GM19468 (cell line): ENCODE measurements at regions not wholly inside any gene's neighbourhood (a gene's known extent, or its start where the extent isn't known, plus 50 kb on each side); places are given as distances from the start of the nearest gene placed in this dataset.
"Not testable (repeated sequence)": the region's sequence is repeated elsewhere in the genome, so short reads cannot be mapped to it uniquely, and the experiment has no call there.

Experiments
- ATAC-seq: cut with Tn5 transposase; IDR thresholded peaks from one replicate; pipeline ENCODE4 v1.9.1; 2021; ENCODE audit warnings: mild to moderate bottlenecking, moderate library complexity, moderate number of reproducible peaks; ENCODE audit not compliant: unreplicated experiment; ENCODE audit errors: extremely low read depth

DNA sequence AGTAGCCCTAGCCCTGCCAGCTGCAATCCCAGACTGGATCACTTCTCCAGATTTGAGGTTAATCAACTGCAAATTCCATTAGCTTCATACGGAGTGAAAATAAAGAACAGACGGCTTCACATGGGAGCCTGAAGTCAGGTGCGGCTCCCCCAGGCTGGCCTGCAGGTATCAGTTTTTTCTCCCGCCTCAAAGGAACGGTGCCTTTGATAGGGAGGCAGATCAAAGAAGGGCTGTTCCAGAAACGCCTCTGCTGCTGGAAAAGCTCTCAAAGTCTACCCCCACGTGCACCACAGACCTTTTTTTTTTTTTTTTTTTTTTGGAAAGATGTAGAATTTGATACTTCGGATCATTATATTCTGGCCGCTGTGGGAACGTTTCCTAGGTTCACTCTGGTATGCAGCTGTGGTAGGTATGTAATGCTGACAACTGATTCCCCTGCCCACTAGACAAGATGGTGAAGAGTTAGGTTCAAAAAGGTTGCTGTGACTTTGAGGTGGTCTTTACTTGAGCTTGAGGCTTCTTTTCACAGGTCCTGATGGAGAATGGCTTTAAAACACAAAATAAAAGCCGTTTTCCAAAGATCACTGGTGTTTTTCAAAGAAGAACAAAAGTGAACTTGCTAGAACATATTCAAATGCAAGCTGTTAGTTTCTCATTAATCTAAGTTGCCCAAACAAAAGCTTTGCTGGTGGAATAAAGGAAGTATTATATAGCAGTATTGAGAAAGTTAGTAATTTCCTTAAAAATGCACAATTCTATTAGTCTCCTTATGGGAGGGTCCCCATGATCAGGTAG is 189.0 kb upstream of the NFIA start:
- ATAC-seq: no peak

DNA sequence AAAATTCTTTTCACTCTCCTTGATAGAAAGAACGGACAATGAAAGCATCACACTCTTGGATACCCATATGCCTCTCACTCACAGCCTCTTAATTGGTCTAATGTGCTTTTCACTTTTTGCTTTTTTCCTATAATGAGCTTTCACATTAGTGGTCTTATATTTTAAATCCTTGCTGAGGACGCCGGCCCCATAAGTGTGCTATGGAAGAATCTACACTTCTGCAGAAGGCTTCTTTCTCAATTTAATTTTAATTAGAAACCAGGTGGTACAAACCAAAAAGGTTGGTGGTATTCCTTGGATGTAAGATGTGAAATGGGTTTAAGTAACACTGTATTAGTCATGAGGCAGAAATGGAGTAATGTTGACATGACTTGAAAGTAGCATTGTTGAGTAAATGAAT is 190.6 kb upstream of the NFIA start:
- no peak for ATAC-seq

DNA sequence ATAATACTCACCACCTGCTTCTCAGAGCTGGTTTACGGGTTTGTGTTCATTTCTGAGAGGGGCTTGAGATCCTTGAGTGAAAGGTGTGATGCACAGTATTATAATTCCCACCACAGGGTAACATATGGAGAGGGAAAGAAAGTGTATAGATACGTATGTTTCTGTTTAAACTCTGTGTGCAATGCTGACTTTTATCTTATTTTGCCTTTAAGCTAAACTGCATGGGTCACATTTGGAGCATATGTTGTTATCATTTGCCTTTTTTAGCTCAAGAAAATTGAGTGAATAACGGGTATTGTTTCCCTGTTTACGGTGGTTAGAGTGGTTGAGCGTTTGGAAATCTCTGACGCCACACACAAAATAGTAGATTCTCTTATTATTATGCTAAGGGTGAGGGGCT is 191.1 kb upstream of the NFIA start:
- ATAC-seq: no peak

DNA sequence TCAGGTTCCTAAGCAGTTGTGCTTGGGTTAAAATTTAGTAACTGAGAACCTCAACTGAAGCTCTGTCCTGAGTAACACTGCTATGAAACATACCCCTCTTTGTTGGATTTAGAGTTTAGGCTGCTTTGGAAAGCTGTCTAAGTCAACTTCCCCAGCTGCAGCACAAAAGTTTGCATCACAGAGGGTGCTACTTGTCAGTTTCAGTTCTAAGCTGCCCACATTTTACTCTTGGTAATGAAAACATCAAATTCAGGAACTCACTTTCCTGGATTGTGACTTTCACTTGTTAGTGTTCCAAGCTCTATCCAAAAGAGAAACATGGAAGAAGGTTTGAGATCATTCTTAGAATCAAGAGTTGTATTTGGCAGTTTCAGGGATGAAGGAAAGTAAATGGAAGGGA is 191.7 kb upstream of the NFIA start:
- no peak for ATAC-seq

DNA sequence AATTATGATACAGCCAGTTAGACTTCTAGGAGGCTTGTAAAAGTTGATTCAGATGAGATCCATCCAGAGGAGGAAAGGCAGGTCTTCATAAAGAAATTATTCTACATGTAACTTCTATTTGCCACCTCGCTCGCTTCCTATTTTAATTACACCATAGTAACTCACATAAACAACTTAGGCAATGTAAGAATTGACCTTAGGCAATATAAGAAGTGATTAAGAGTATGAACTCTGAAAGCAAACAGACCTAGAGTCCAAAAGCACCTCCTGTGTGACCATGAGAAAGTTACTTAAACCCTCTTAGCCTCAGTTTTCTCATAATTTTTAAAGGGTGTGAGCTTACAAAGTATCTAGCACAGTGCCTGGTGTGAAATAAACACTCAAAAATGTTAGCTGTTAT is 192.7 kb upstream of the NFIA start:
- ATAC-seq: no peak

DNA sequence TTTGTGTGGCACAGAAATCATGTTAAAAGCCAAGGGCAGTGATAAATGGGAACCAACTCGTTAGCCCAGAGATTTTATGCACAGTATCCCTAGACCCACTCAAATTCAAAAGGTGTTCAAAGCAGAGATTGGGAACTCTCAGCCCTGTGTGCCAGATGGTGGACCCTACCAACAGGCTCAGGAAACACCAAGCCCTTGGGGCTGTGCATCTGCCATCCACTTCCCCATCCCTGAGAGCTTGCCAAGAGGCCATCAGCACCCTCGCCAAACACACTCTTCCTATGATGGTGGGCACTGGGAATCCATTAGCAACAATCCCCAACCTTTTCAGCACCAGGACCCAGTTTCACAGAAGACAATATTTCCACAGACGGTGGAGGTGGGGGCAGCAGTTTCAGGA is 194.2 kb upstream of the NFIA start:
- no peak for ATAC-seq

DNA sequence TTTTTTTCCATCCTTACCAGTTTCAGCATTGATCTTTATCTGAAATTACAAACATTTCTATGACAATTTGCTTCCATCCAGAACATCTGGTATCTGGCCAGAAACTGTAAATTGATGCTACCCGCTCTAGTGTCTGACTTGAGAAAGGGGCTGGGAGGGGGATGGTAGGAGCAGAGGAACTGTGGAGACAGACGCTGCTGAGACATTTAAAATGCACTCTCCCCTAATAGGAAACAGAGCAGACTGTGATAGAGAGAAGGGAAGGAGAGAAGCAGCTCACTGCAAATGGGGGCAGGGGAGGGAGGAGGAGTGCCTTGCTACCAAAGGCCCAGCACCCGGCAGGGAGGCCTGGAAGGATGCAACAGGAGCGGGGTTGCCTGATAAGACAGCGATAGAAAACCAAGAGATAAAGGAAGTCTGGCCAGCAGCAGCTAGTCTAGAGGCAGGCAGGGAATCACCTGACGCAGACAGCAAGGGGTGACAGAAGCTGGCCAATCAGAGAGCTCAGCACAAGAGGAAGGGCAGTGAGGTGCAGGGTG is 195.5 kb upstream of the NFIA start:
- no peak for ATAC-seq

DNA sequence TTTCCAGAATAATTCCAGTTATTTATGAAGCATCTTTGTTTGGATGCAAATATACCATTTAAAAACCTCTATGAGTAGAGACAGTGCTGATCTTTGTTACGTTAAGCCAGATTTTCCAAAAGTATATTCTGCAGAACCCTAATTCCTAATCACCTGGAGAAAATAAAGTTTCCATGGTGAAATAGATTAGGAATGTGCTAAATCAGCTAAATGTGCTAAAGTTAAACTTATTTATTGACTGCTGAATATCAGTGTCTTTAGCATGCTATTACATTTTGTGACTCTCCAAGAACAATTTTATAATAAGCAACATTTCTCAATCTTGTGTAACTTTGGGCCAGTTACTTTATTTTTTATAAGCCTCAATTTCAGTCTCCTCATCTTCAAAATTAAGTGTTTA is 196.3 kb upstream of the NFIA start:
- ATAC-seq: no peak

DNA sequence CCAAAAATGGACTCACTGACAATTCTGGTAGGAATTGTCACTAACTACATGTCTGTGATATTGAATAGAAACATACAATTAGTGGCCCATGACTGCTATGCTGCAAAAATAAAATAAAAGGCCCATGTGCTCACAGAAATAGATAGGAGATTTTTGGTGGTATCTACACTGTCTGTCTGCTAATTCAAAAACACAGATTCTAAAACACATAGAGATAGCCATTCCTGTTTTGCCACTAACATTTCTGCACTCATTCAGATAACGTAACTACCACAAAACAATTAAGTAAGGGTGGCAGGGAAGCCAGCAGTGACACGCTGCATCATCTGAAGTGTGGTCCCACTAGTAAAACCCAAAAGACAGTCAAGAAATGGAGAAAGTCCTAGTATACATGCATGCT is 202.2 kb upstream of the NFIA start:
- ATAC-seq: no peak

DNA sequence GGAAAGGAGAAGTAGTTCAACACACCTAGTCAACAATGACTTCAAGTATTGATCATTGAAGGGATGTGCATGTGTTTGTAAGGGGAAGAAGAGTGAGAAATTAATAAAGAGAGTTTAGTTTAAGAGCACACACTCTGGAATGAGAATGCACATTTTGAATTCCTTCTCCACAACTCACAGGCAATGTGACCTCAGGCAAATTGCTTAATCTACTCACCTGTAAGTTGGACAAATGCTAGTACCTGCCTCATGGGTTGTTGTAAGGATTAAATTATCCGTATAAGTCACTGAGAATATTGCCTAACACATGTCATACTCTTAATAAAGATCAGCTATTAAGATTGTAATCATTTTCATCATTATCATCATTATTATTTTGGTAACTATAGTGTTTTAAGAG is 204.0 kb upstream of the NFIA start:
- ATAC-seq: no peak

DNA sequence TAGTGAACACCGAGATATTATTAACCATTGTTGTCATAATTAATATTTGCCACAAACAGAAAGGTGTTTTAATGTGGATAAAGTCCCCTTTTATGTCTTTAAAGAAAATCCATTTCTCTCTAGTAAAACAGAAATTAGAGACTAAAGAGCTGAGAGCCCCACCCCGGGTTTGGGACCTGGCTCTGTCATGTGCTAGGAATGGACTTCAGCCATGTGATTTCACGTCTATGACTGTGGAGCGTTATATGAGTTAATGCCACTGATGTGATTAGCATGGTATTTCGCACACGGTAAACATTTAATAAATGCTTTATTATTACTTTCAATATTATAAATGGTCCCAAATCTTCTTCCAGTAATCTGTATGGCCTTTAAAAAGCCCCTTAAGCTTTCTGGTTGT is 205.0 kb upstream of the NFIA start:
- ATAC-seq: no peak

DNA sequence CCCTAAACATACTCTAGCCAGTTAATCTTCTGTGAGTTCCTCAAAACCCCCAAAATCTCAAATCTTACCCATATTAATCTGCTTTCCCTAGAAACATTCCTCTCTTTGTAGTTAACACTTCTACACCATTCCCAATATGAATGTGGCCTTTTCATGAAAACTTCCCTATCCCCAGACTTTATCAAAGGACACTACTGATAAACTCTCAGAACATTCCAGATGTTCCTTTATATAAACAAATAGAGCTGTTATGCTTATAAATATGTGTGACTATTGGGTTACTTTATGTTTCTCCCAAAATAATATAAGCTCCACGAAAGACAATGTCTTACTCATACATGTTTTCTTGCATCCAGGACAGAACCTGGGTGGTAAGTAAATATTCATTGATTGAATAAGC is 205.4 kb upstream of the NFIA start:
- no peak for ATAC-seq

DNA sequence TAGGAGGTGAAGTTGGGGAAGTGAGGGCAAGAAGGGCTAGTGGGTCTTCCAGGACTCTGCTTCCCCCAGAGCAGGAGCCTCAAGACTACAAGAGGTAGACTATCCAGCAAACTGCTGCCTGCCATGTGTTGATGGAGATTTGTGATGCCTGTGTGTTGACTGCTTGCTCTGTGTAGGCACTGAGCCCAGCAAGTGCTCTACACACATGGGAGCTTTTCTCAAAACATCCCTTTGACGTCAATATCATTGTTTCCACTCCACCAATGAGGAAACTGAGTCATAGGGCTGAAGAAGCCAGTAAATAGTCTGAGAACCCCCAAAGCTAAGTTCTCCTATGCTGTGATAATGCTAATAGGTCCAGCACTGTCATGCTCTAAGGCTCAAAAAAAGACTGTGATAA is 207.2 kb upstream of the NFIA start:
- ATAC-seq: no peak

DNA sequence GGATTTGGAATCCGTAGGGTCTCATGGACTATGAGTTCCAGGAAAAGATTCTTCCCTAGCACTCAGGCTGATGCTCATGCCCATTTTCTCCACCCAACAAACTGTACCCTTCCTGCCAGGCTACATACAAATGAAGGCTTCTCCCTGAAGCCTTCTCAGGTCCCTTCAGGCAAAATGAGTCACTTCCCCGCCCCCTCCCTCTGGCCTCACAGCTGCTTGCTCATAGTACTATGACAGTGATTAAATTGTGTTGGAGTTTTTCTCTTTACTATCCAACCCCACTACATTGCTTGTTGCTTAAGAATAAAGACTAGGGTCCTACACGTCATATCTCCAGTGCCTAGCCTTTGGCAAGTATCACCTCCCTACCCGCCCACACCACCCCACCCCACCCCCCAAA is 207.6 kb upstream of the NFIA start:
- ATAC-seq: no peak

DNA sequence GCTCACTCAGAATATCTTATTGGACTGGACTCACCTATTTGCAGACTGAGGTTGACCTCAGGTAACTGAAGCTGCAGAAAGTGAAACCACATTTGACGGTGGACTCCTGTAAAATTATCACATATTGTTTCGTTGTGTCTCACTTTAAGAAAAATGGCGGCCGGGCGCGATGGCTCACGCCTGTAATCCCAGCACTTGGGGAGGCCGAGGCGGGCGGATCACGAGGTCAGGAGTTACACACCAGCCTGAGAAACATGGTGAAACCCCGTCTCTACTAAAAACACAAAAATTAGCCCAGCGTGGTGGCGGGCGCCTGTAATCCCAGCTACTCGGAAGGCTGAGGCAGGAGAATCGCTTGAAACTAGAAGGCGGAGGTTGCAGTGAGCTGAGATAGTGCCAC is 209.0 kb upstream of the NFIA start:
- not testable (repeated sequence) for ATAC-seq

DNA sequence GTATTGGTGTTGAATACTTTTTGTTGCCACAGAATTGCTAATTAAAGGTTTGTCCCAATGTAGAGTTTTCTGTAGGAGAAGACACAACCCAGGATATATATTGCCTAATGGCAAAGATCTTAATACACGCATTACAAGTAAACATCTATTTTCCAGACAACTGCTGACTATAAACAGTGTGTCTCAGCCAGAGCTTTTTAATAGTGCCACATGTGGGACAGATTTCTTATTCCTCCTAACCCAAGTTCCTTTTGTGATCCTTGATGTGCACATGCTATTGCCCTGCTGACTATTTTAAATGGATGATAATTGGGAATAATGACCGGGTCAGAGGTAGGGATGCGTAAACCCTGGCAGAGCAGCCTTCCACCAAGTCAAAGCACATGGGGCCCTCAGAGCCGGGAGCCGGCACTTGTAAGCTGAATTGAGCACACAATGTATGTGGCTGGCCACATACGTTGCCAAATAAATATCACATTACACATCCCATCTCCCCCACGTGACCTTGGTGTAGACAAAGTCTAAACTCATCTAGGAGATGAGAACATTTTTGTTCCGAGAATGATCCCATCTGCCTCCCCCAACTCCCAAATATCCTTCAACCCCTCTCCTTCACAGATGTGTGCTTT is 209.8 kb upstream of the NFIA start:
- ATAC-seq: no peak

DNA sequence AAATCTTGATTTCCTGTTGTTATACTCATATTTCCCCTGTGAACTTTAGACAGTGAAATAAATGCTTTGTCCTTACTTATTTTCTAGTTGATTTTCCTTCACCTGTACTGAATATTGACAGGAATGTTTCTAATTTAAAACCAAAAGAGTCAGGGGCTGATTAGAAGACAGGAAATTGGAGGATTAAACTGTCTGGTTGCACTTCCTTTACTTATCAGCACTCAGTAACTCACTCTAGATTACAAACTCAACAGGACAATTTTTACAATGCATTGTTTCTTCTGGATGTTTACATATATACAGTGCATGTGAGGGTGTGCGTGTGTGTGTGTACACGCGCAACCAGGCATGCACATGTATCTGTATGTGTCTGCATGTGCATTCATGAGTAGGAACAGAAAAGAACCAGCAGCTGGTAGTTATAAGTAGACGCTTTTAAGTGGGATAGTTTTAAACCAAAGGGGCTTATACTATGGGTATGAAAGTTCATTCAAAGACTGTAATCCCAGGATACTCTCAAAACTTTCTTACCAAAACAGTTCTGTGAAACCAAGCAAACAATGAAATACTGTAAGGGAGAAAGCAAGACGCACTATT is 212.0 kb upstream of the NFIA start:
- ATAC-seq: no peak

DNA sequence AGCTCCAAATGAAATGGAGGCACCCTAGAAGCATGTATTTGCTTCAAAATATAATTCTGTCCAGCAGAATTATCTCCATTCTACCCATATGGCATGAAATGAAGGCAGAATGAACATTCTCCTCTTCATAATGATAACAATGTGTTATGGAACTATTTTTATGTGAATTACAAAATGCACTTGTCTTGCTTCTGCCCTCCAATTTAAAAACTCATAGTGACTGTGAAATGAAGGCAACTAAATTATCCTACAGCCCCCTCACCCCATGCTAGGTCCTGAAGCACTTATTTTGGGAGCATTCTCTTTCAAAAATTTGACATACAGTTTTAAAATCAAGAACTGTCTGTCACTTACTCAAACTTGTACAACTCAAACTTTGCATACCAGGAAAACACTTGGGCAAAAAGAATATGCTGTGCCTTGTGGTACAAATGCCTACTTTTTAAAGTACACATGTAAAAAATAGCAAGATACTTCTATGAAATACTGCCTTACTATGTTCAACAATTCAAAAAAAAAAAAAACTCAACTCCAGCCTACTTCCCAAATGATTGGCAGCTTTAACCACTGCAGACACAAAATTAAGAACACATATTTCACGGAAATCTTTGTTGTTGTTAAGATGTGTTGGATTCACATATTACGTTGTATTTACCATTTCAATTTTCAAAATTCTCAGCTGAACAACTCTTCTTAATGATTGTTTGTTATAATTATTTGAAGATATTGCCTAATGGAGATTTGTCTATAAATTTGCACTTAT is 213.3 kb upstream of the NFIA start:
- ATAC-seq: no peak

DNA sequence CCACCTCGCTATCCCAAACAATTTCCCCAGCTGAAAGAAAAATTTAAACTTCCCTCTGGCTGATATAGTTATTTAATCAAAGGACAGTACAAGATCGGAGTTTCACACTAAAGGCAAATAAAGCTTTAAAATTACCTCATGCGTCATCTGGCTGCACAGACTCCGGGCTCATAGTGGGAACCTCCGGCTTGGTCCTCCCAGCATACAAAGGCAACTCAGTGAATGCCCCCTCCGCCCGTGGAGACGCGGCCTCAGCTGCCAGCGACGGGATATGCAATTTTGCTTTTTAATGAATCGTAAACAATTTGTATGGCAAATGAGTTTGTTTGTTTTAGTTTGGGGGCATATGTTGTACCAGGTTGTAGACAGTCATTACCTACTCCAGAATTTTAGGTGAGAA is 214.6 kb upstream of the NFIA start:
- no peak for ATAC-seq

DNA sequence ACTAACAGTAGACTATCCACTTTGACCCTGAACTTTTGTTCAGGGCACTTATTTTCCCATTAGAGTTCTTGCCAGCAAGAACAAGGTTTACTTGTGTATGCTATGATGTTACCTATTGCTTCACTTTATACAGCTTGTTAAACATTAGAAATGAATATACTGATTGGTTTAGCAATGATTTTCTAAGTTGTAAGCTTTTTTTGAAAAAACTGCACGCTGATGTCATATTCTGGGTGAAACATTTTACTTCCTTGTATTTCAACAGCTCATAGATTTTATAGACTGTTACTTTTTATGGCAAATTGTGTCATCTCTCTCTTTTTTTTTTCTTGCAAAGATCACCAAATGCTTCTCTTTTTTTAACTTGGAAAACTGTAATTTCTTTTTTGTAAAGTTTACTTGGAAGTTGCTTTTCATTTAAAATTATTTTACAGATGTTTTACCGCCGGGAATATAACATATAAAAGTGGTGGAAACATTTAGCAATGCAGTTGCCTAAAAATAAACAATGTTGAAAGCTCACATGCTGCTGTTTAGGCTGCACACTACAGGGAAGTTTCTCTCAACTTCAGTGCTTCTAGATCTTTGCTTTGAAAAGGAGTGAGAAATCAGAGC is 215.3 kb upstream of the NFIA start:
- ATAC-seq: no peak
